Panc1 (cell line): ENCODE measurements at regions not wholly inside any gene's neighbourhood (a gene's known extent, or its start where the extent isn't known, plus 50 kb on each side); places are given as distances from the start of the nearest gene placed in this dataset.

ENCODE experiments used
- ATAC-seq: fragments of 200-7000 bp; cut with Tn5 transposase; 2 replicates; pipeline ENCODE4 v1.9.1; 2020; ENCODE audit warnings: mild to moderate bottlenecking, moderate library complexity
- BruUV-seq: library from RNA; stranded (reverse); fragments of 400-500 nt; replicated peaks from 2 replicates; lab custom pipeline; 2021; lab: Mats Ljungman, UMichigan
- CTCF ChIA-PET: fragments of 300-600 bp; sonication (Branson Sonifier 250); formaldehyde crosslinking; loops from one replicate; lab custom pipeline; 2022; ENCODE audit warnings: antibody characterized with exemption; lab: Charles Lee
- POLR2A ChIA-PET: fragments of 300-600 bp; sonication (Branson Sonifier 250); formaldehyde crosslinking; loops from one replicate; lab custom pipeline; 2022; ENCODE audit warnings: antibody characterized with exemption; lab: Charles Lee
- DNase-seq: peaks from one replicate; pipeline ENCODE4 v3.0.0-alpha.2; 2010; ENCODE audit warnings: low read depth, low spot score
- H3K27ac ChIP-seq: 2 replicates; pipeline ENCODE4 v1.5.1; 2011; ENCODE audit warnings: mild to moderate bottlenecking, low read length, inconsistent platforms
- H3K27me3 ChIP-seq: fragments of 200-500 bp; sonication (Bioruptor generic); 2 replicates; pipeline ENCODE4 v1.6.0; 2014; ENCODE audit warnings: low read length, inconsistent platforms; ENCODE audit not compliant: control insufficient read depth, insufficient read depth
- H3K36me3 ChIP-seq: fragments of 200-500 bp; sonication (Bioruptor generic); 2 replicates; pipeline ENCODE4 v1.5.1; 2014; ENCODE audit warnings: inconsistent platforms, mild to moderate bottlenecking, low read length, moderate library complexity; ENCODE audit not compliant: control insufficient read depth, insufficient read depth
- H3K4me1 ChIP-seq: 2 replicates; pipeline ENCODE4 v1.5.1; 2011; ENCODE audit warnings: inconsistent platforms, mild to moderate bottlenecking, low read length, moderate library complexity; ENCODE audit not compliant: control insufficient read depth, insufficient read depth
- H3K4me3 ChIP-seq, 2 experiments: 2 replicates each; pipeline ENCODE4 v1.5.1; 2011 to 2012; ENCODE audit warnings: low read depth in 2 of 2, low read length in 2 of 2, mild to moderate bottlenecking in 2 of 2, inconsistent platforms in 1 of 2, moderate library complexity in 1 of 2
- H3K9me3 ChIP-seq: fragments of 200-500 bp; sonication (Bioruptor generic); 2 replicates; pipeline ENCODE4 v1.5.1; 2014; ENCODE audit warnings: low read depth, mild to moderate bottlenecking, inconsistent platforms, low read length, moderate library complexity; ENCODE audit not compliant: control insufficient read depth, insufficient read depth
- CTCF ChIP-seq: fragments of 450-650 bp; IDR thresholded peaks from 2 replicates; pipeline ENCODE4 v1.5.1; 2017; ENCODE audit warnings: mild to moderate bottlenecking
- POLR2AphosphoS5 ChIP-seq: IDR thresholded peaks from 2 replicates; pipeline ENCODE4 v1.6.1; 2012; ENCODE audit warnings: mild to moderate bottlenecking, low read depth, low read length, moderate library complexity
- REST ChIP-seq, 2 experiments: IDR thresholded peaks; 2 replicates each; pipeline ENCODE4 v1.6.1; 2011 to 2012; ENCODE audit warnings: low read depth in 2 of 2, control low read depth in 1 of 2, low read length in 1 of 2, mild to moderate bottlenecking in 1 of 2, moderate library complexity in 1 of 2; ENCODE audit not compliant: insufficient read depth in 1 of 2
- SIN3A ChIP-seq: IDR thresholded peaks from 2 replicates; pipeline ENCODE4 v1.6.1; 2012; ENCODE audit warnings: low read depth, mild to moderate bottlenecking, low read length, moderate library complexity, borderline replicate concordance; ENCODE audit not compliant: insufficient read depth
- TCF7L2 ChIP-seq: IDR thresholded peaks from 2 replicates; pipeline ENCODE4 v1.6.1; 2011; ENCODE audit warnings: mild to moderate bottlenecking, low read depth, low read length, inconsistent platforms
- in situ Hi-C: cut with HindIII; loops from 2 replicates; pipeline ENCODE4 v1.10.0; 2016; ENCODE audit warnings: low sequenced_read_pairs, low pct_unique_long_range_greater_than_20kb
- intact Hi-C: fragments of 100-400 bp; cut with micrococcal nuclease; formaldehyde crosslinking; loops from one replicate; pipeline ENCODE4 v1.10.0; 2022; ENCODE audit not compliant: unreplicated experiment

- no peaks in the 10 kb centered on the region for H3K36me3 ChIP-seq
- intact Hi-C loops (no loop called here), in situ Hi-C loops (no loop called here)
- no peak overlapping the region for H3K4me3 ChIP-seq
- no peaks in the 10 kb centered on the region for H3K27me3 ChIP-seq
- BruUV-seq = no TSS peak
- DNase-seq (no peak), ATAC-seq (no peak)
- TF ChIP-seq TCF7L2 = no peak
- no peak for TF ChIP-seq POLR2AphosphoS5
- TF ChIP-seq REST (IDR thresholded peaks at IDR 0.05; ENCODE audit: insufficient read depth in 1 of 2, low read depth in 2 of 2, low read length in 1 of 2) = no peak
- no peak for TF ChIP-seq CTCF
- no peaks in the 10 kb centered on the region for H3K9me3 ChIP-seq
- POLR2A ChIA-PET = no interaction called here
- no peaks in the 10 kb centered on the region for H3K4me1 ChIP-seq
- CTCF ChIA-PET = no interaction called here
- H3K27ac ChIP-seq = no peak overlapping the region
Measured at GRCh38 chr3:193941486-193941885, 194.5 kb upstream of the HES1 start.

- DNase-seq = no peak
- no peak for TF ChIP-seq TCF7L2
- TF ChIP-seq POLR2AphosphoS5 = no peak
- TF ChIP-seq SIN3A = no peak
- TF ChIP-seq CTCF = no peak
- no peak for TF ChIP-seq REST (IDR thresholded peaks at IDR 0.05; ENCODE audit: insufficient read depth in 1 of 2, low read depth in 2 of 2, low read length in 1 of 2)
- no TSS peak for BruUV-seq
- ATAC-seq = no peak
- H3K36me3 ChIP-seq = no peaks in the 10 kb centered on the region
- CTCF ChIA-PET = no interaction called here
- intact Hi-C loops (no loop called here), in situ Hi-C loops (no loop called here)
- no peak overlapping the region for H3K27ac ChIP-seq
- no peaks in the 10 kb centered on the region for H3K27me3 ChIP-seq
- no peaks in the 10 kb centered on the region for H3K9me3 ChIP-seq
- no peaks in the 10 kb centered on the region for H3K4me1 ChIP-seq
- POLR2A ChIA-PET = no interaction called here
- no peak overlapping the region for H3K4me3 ChIP-seq
Measured at GRCh38 chr3:193942516-193943055, 193.4 kb upstream of the HES1 start.
